ENCODE measurements at regions not wholly inside any gene's neighbourhood (a gene's known extent, or its start where the extent isn't known, plus 50 kb on each side); places are given as distances from the start of the nearest gene placed in this dataset.

GRCh38 chr16:51374346-51374745 lies 223.3 kb upstream of the SALL1 start:
- no peak for ATAC-seq
- no peak for TF ChIP-seq CREB5 (CRISPR knock-in tag; IDR thresholded peaks at IDR 0.05; ENCODE audit: low read depth)
- TF ChIP-seq SNAI2 (CRISPR knock-in tag; IDR thresholded peaks at IDR 0.05) = no peak
- no peak for TF ChIP-seq CSDC2 (CRISPR knock-in tag; IDR thresholded peaks at IDR 0.05)
- TF ChIP-seq ZNF70 (CRISPR knock-in tag; IDR thresholded peaks at IDR 0.05) = no peak
- no peak for TF ChIP-seq ZFP3 (CRISPR knock-in tag; IDR thresholded peaks at IDR 0.05)
- TF ChIP-seq POU6F1 (CRISPR knock-in tag; IDR thresholded peaks at IDR 0.05; ENCODE audit: borderline replicate concordance, low read depth) = no peak
- TF ChIP-seq ESRRG (CRISPR knock-in tag; IDR thresholded peaks at IDR 0.05) = no peak
- no peak for TF ChIP-seq CSRNP3 (CRISPR knock-in tag; IDR thresholded peaks at IDR 0.05)
- TF ChIP-seq BACH2 (CRISPR knock-in tag; IDR thresholded peaks at IDR 0.05; ENCODE audit: borderline replicate concordance) = no peak
- no peak for TF ChIP-seq ZC3H10 (CRISPR knock-in tag; IDR thresholded peaks at IDR 0.05)
- TF ChIP-seq GLIS3 (CRISPR knock-in tag; IDR thresholded peaks at IDR 0.05) = no peak
- TF ChIP-seq PATZ1 (CRISPR knock-in tag; IDR thresholded peaks at IDR 0.05; ENCODE audit: borderline replicate concordance) = no peak
- no peak for TF ChIP-seq TCF4 (CRISPR knock-in tag; IDR thresholded peaks at IDR 0.05; ENCODE audit: borderline replicate concordance)
- no peak for TF ChIP-seq TSHZ2 (CRISPR knock-in tag; IDR thresholded peaks at IDR 0.05)
- no peak for TF ChIP-seq ZFP30 (CRISPR knock-in tag; IDR thresholded peaks at IDR 0.05)
- TF ChIP-seq ZNF565 (CRISPR knock-in tag; conservative IDR thresholded peaks at IDR 0.05; ENCODE audit: low read depth) = no peak
- no peak for TF ChIP-seq ISL1 (CRISPR knock-in tag; IDR thresholded peaks at IDR 0.05)
- no peak for TF ChIP-seq RARB (CRISPR knock-in tag; IDR thresholded peaks at IDR 0.05)

- TF ChIP-seq ZNF565 (CRISPR knock-in tag; conservative IDR thresholded peaks at IDR 0.05; ENCODE audit: low read depth) (no peak), CREB5 (CRISPR knock-in tag; IDR thresholded peaks at IDR 0.05; ENCODE audit: low read depth) (no peak), TCF4 (CRISPR knock-in tag; IDR thresholded peaks at IDR 0.05; ENCODE audit: borderline replicate concordance) (no peak), CSRNP3 (CRISPR knock-in tag; IDR thresholded peaks at IDR 0.05) (no peak), ARNTL (CRISPR knock-in tag; IDR thresholded peaks at IDR 0.05; ENCODE audit: borderline replicate concordance, low read depth) (no peak), ZNF8 (CRISPR knock-in tag; IDR thresholded peaks at IDR 0.05) (no peak), ZNF70 (CRISPR knock-in tag; IDR thresholded peaks at IDR 0.05) (no peak), ESRRG (CRISPR knock-in tag; IDR thresholded peaks at IDR 0.05) (no peak), SNAI2 (CRISPR knock-in tag; IDR thresholded peaks at IDR 0.05) (no peak), ISL1 (CRISPR knock-in tag; IDR thresholded peaks at IDR 0.05) (no peak), RARB (CRISPR knock-in tag; IDR thresholded peaks at IDR 0.05) (no peak), OSR1 (CRISPR knock-in tag; IDR thresholded peaks at IDR 0.05) (no peak), ZC3H10 (CRISPR knock-in tag; IDR thresholded peaks at IDR 0.05) (no peak), ZFP30 (CRISPR knock-in tag; IDR thresholded peaks at IDR 0.05) (no peak), ZFP3 (CRISPR knock-in tag; IDR thresholded peaks at IDR 0.05) (no peak), BACH2 (CRISPR knock-in tag; IDR thresholded peaks at IDR 0.05; ENCODE audit: borderline replicate concordance) (no peak), PATZ1 (CRISPR knock-in tag; IDR thresholded peaks at IDR 0.05; ENCODE audit: borderline replicate concordance) (no peak), CSDC2 (CRISPR knock-in tag; IDR thresholded peaks at IDR 0.05) (no peak)
- no peak for ATAC-seq
Measured at GRCh38 chr16:51365715-51366114, 214.6 kb upstream of the SALL1 start.
